MV-4-11 (cell line): ENCODE measurements at regions not wholly inside any gene's neighbourhood (a gene's known extent, or its start where the extent isn't known, plus 50 kb on each side); places are given as distances from the start of the nearest gene placed in this dataset.
A peak's percentile ranks its signal among the peaks of the same experiment; 100 is the strongest.
"Not testable (repeated sequence)": the region's sequence is repeated elsewhere in the genome, so short reads cannot be mapped to it uniquely, and the experiment has no call there.

Experiments
- DNase-seq: peaks from one replicate; lab custom pipeline; 2025; lab: John Stamatoyannopoulos, UW

- no peak for DNase-seq
Measured at GRCh38 chr3:59256230-59256629, 206.4 kb upstream of the CFAP20DC start.

- no peak for DNase-seq
Measured at GRCh38 chr3:59254976-59255375, 205.2 kb upstream of the CFAP20DC start.

GRCh38 chr3:59254433-59254832 is 204.6 kb upstream of the CFAP20DC start:
- no peak for DNase-seq

- no peak for DNase-seq
Measured at GRCh38 chr3:59253523-59253922, 203.7 kb upstream of the CFAP20DC start.

GRCh38 chr3:59251869-59252268 is 202.0 kb upstream of the CFAP20DC start:
- DNase-seq, result no peak

- DNase-seq, result no peak
Measured at GRCh38 chr3:59250600-59250999, 200.8 kb upstream of the CFAP20DC start.

GRCh38 chr3:59249698-59250361 is 200.0 kb upstream of the CFAP20DC start:
- no peak for DNase-seq

- no peak for DNase-seq
Measured at GRCh38 chr3:59249004-59249403, 199.2 kb upstream of the CFAP20DC start.

- DNase-seq, result no peak
Measured at GRCh38 chr3:59247402-59247841, 197.6 kb upstream of the CFAP20DC start.

- no peak for DNase-seq
Measured at GRCh38 chr3:59246719-59247401, 197.0 kb upstream of the CFAP20DC start.

- DNase-seq, result no peak
Measured at GRCh38 chr3:59245859-59246501, 196.2 kb upstream of the CFAP20DC start.

- no peak for DNase-seq
Measured at GRCh38 chr3:59245300-59245858, 195.6 kb upstream of the CFAP20DC start.

GRCh38 chr3:59244343-59244742 is 194.5 kb upstream of the CFAP20DC start:
- no peak for DNase-seq

GRCh38 chr3:59243476-59243875 is 193.7 kb upstream of the CFAP20DC start:
- DNase-seq, result no peak

- DNase-seq, result no peak
Measured at GRCh38 chr3:59240666-59241255, 190.9 kb upstream of the CFAP20DC start.

- DNase-seq, result no peak
Measured at GRCh38 chr3:59237121-59237520, 187.3 kb upstream of the CFAP20DC start.

- DNase-seq, result no peak
Measured at GRCh38 chr3:59235634-59236012, 185.8 kb upstream of the CFAP20DC start.

GRCh38 chr3:59234884-59235633 is 185.2 kb upstream of the CFAP20DC start:
- no peak for DNase-seq

- not testable (repeated sequence) for DNase-seq
Measured at GRCh38 chr3:59230379-59230778, 180.6 kb upstream of the CFAP20DC start.

- no peak for DNase-seq
Measured at GRCh38 chr3:59213860-59214259, 164.0 kb upstream of the CFAP20DC start.

- peak; percentile 32 for DNase-seq
Measured at GRCh38 chr3:59212128-59212779, 162.4 kb upstream of the CFAP20DC start.
